ENCODE measurements at regions not wholly inside any gene's neighbourhood (a gene's known extent, or its start where the extent isn't known, plus 50 kb on each side); places are given as distances from the start of the nearest gene placed in this dataset.

DNA sequence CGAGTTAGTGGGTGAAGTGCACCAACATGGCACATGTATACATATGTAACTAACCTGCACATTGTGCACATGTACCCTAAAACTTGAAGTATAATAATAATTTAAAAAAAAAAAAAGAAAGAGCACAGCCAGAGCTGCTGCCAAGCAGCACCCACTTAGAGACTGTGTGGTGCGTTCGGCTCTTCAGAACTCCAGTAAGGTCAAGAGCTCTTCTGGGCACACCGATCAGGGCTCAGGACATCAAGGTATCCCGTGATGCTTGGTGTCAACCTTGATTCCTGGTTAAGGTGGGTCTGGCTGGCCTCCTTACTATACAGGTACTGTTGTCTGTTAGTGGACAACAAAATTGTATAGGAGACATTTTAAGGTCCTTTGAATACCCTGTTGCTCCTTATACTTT is 385.7 kb upstream of the AKR1E2 start:
- TF ChIP-seq, protein P1, sequence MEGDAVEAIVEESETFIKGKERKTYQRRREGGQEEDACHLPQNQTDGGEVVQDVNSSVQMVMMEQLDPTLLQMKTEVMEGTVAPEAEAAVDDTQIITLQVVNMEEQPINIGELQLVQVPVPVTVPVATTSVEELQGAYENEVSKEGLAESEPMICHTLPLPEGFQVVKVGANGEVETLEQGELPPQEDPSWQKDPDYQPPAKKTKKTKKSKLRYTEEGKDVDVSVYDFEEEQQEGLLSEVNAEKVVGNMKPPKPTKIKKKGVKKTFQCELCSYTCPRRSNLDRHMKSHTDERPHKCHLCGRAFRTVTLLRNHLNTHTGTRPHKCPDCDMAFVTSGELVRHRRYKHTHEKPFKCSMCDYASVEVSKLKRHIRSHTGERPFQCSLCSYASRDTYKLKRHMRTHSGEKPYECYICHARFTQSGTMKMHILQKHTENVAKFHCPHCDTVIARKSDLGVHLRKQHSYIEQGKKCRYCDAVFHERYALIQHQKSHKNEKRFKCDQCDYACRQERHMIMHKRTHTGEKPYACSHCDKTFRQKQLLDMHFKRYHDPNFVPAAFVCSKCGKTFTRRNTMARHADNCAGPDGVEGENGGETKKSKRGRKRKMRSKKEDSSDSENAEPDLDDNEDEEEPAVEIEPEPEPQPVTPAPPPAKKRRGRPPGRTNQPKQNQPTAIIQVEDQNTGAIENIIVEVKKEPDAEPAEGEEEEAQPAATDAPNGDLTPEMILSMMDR (IDR thresholded peaks at IDR 0.05; ENCODE audit: low read depth, low read length, poor library complexity, severe bottlenecking): no peak
- no peak for TF ChIP-seq EZH2phosphoT487 (IDR thresholded peaks at IDR 0.05; ENCODE audit: borderline replicate concordance, low read length)
